HG02763 (cell line): ENCODE measurements at regions not wholly inside any gene's neighbourhood (a gene's known extent, or its start where the extent isn't known, plus 50 kb on each side); places are given as distances from the start of the nearest gene placed in this dataset.

Source experiments
- ATAC-seq: cut with Tn5 transposase; IDR thresholded peaks from one replicate; pipeline ENCODE4 v1.9.1; 2021; ENCODE audit warnings: mild to moderate bottlenecking, moderate library complexity; ENCODE audit not compliant: unreplicated experiment

DNA sequence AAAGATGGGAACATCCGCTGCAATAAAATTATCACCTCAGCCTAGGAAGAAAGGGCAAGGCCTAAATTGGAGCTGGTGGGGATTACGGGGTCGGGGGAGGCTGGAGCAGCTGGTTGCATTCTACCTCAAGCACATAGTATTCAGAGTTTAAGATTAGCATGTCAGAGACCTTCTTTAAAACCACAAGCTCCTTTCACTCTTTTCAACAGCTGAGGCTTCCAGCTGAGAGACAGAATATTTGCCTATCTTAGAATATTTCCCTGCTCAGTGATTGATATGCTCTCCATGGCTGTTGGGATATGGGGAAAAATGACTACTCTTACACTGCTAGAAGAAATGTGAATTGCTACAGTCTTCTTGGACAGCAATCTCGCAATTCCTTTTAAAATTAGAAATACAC lies 248.6 kb downstream of the TBX15 start:
- no peak for ATAC-seq

DNA sequence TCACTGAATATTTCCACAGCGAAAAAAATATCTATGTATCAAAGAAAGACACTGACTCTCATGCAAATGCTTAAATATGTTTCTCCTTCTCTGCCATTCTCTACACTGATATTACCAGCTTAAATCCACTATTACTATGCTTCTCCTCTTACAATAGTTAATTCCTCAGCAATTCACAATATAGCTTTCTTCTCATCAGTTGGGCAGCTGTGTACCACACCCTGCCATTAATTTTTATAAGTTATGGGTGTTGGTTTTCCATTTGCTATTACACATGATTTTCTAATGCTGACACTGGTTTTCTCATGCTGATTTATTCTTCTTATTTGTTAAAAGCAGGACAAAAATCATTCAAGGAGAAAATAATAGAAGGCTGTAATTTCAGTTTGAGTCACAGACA lies 251.8 kb downstream of the TBX15 start:
- ATAC-seq = no peak

GRCh38 chr1:118717893-118718292 lies 270.2 kb downstream of the TBX15 start:
- ATAC-seq = no peak

DNA sequence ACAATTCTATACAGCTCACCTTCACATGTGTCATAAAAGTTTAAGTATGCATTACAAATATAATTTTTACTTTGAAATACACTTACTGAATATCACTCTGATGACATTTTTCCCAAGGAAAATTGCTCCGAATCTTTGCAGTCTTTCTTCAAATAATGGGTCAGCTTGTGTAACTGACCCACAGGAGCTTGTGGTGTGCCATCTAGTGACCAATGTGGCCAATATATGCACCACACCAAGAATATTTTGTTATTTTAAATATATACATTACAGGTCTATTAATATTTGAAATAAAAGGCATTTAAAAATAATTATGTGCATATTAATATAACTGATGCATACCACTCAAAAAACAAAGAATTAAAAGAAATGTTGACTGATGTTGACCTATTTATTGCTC lies 271.4 kb downstream of the TBX15 start:
- no peak for ATAC-seq

DNA sequence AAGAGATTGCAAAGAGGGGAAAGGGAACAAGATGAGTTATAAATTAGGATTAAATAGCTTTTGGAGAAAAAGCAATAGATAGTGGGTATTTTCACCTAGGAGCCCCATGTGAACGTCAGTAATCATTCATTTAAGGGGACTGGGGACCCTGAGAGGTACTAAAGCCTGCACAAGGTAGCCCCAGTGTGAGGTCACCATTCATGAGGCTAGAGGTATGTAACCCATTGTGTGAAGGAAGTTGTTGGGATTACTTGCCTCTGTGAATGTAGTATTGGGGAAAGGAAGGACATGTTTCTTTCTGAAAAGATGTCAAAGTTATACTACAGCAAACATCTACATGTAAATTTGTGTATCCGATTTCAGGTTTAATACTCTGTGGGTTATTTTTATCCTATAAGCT lies 276.8 kb downstream of the TBX15 start:
- ATAC-seq = no peak

DNA sequence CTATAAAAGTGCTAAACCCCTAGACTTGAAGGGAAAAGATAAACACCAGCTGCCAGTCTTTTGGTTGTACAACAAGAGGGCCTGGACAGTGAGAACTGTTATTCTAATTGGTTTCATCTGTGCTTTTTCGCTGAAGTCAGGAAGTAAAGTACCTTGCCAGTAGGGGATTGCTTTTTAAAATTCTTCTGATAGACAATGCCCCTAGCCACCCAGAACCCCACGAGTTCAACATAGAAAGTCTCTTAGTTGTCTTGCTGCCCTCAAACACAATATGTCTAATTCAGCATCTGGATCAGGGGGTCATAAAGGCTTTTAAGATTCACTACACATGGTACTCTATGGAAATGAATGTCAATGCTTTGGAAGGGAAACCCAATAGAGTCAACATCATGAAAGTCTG lies 289.2 kb downstream of the TBX15 start:
- no peak for ATAC-seq

GRCh38 chr1:118692143-118692542 lies 296.0 kb downstream of the TBX15 start:
- no peak for ATAC-seq

DNA sequence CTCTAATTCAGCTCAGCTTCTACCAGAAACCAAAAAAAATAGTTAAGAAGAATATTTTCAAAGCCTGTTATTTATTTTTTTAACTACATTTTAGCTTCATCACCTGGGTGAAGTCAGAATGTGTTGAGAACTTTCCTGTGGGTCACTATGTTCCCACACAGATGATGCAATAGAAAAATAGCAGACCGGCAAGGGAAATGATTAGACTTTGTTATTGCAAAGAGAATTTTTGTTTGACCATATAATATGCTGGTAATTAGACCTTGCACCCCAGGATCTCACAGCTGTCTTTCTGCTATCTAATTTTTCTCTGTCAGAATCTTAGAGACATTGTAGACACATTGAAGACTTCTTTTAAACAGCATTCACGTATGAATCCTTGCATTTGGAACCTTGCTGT lies 299.3 kb downstream of the TBX15 start:
- ATAC-seq = no peak

DNA sequence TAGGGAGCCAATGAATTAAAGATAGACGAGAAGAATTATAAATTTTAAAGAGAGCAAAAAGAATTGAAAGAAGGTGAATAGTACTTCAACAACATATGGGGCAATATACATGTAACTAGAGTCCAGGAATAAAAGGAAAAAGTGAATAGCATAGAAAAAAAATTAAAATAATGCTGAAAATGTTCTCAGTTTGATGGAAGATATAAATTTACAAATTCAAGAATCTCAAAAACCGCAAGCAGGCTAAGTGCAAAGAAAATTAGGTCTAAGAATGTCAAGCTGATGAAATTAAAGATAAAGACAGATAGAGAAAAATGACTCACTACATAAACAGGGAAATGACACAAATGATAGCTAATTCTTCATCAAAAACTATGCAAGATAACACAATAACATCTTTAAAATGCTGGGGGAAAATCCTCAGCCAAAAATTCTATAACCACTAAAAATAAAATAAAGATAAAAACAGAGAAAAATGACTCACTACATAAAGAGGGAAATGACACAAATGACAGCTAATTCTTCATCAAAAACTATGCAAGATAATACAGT lies 326.3 kb downstream of the TBX15 start:
- no peak for ATAC-seq

DNA sequence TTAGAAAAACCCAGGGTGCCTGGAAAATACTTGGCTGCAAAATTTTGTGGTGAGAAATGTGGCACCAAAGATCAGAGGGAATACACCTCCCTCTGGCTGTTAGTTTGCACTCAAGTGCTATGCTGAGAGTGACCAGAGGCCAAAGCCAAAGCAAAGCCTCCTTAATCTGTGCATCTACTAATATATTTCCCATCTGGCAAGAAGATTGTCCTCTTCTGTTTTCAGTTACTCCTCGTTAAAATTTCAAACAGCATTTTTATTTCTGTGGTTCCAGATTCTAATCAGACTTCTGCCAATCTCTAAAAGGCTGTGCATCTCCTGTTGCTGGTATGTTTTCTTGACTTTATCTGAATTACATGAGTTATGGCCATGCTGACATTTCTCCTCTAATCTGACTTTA lies 327.4 kb downstream of the TBX15 start:
- ATAC-seq = no peak

GRCh38 chr1:118659646-118660045 lies 328.5 kb downstream of the TBX15 start:
- no peak for ATAC-seq

GRCh38 chr1:118650107-118650807 lies 337.9 kb downstream of the TBX15 start:
- ATAC-seq = no peak

DNA sequence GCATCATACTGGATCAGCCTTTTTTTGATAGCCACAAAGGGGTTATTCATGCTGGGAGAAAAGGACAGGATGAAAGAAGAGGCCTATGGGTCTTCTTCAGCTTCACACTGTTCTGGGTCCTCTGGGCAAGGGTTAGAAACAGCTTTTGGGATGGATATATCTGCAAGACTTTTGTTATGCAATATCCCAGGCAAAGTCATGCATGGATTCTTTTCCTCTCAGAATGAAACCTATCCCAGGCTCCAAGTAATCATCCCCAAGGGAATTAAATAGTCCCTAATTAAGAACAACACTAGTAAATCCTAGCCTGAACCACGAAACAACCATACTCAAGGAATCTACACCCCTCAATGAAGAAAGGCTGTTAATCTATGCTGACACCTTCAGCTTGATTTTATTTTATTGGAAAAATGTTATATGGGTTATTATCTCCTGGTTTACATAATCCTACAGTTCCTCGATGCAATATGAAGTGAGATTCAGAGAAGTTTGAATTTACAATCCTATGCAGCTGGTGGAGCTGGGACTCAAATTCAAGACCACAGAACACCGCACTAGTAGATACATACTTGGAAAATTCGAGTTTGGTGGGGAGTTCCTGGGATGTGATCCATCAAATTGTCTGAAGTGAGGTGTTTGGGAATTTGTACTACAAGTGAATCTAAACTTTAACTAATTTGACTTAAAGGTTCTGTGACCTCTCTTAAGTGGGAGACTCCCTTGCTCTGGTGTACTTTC lies 338.6 kb downstream of the TBX15 start:
- ATAC-seq = no peak

DNA sequence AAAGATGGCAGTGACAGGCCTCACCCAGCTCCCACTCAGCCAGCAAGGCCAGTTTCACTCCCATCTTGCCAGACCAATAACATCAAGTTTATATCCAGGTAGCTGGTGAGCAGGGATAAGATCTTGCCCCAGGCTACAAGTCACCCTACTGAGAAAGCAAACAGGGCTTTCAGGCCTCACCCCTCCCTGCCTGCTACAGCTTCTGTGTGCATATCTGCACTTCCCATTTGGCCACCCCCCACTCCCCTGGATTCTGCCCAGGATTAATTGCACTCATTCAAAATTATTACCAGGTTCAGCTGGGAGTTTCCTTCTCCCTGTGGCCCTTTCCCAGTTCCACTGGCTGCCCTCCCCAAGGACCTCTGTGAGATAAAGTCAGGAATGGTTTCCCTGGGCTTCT lies 352.1 kb downstream of the TBX15 start:
- ATAC-seq = no peak

GRCh38 chr1:118627435-118627834 lies 360.7 kb downstream of the TBX15 start:
- no peak for ATAC-seq

- no peak for ATAC-seq
Observed at GRCh38 chr1:118621839-118622238, 366.3 kb downstream of the TBX15 start.

- ATAC-seq = no peak
Observed at GRCh38 chr1:118618618-118619340, 369.4 kb downstream of the TBX15 start.

DNA sequence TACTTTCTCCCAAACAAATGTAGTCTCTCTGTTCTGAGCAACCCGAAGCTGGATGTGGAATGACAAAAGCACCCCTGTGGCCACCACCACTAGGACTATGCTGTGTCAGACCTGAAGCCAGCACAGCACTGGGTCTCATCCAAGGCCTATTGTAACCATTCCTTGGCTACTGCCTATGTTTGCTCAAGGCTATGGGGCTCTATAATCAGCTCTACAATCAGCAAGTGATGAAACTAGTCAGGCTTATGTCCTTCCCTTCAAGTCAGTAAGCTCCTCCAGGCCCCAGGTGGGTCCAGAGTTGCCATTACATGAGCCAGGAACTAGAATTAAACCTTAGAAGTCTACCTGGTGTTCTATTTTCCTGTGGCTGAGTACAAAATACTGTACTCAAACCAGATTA lies 370.2 kb downstream of the TBX15 start:
- ATAC-seq = no peak

GRCh38 chr1:118615066-118615465 lies 373.1 kb downstream of the TBX15 start:
- ATAC-seq = no peak

GRCh38 chr1:118589238-118589846 lies 398.8 kb downstream of the TBX15 start:
- ATAC-seq = no peak

DNA sequence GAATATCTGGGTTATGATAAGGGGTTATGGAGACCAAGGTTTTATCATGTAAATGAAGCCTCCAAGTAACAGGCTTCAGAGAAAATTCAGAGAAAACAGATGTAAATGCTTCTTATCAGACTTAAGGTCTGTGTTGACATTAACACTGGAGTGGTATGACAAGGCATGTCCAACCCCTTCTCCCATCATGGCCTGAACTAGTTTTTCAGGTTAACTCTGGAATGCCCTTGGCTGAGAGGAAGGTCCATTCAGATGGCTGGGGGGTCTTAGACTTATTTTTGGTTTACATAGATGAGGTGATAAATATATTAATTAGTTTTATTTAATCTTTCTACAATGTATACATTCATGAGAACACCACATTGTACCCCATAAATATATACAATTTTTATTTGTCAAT lies 399.6 kb downstream of the TBX15 start:
- ATAC-seq = no peak
